Endothelial cell of umbilical vein (primary cell): ENCODE measurements at regions not wholly inside any gene's neighbourhood (a gene's known extent, or its start where the extent isn't known, plus 50 kb on each side); places are given as distances from the start of the nearest gene placed in this dataset.

Experiments
- CTCF ChIP-seq, 2 donors: IDR thresholded peaks; 1 replicate in 1 of 2; 2 replicates in 1 of 2; pipeline ENCODE4 v1.5.1; 2011; ENCODE audit warnings: low read length in 2 of 2, mild to moderate bottlenecking in 2 of 2, moderate library complexity in 2 of 2, control low read depth in 1 of 2, inconsistent platforms in 1 of 2, low read depth in 1 of 2; ENCODE audit not compliant: insufficient read depth in 1 of 2; ENCODE audit errors: extremely low read depth in 1 of 2
- EZH2 ChIP-seq: IDR thresholded peaks from 2 replicates; pipeline ENCODE4 v1.6.1; 2012; ENCODE audit warnings: borderline replicate concordance, low read depth, mild to moderate bottlenecking, moderate library complexity, low read length, inconsistent platforms; ENCODE audit not compliant: severe bottlenecking
- GATA2 ChIP-seq: IDR thresholded peaks from 2 replicates; pipeline ENCODE4 v1.7.0; 2011; ENCODE audit warnings: low read depth, mild to moderate bottlenecking, moderate library complexity, mixed read lengths, low read length; ENCODE audit not compliant: insufficient read length, insufficient read depth
- MAX ChIP-seq: IDR thresholded peaks from 2 replicates; pipeline ENCODE4 v1.6.1; 2011; ENCODE audit not compliant: insufficient read depth, insufficient read length
- POLR2A ChIP-seq: IDR thresholded peaks from 2 replicates; pipeline ENCODE4 v1.6.1; 2012; ENCODE audit warnings: low read depth, mild to moderate bottlenecking, control low read depth, low read length
- POLR2AphosphoS5 ChIP-seq: IDR thresholded peaks from 2 replicates; pipeline ENCODE4 v1.6.1; 2012; ENCODE audit warnings: low read depth, mild to moderate bottlenecking, control low read depth, low read length, moderate library complexity; ENCODE audit not compliant: insufficient read depth

GRCh38 chr2:21194147-21194546, 70.4 kb downstream of the TDRD15 start:
- TF ChIP-seq CTCF (IDR thresholded peaks at IDR 0.05; ENCODE audit: extremely low read depth in 1 of 2, insufficient read depth in 1 of 2, low read depth in 1 of 2, low read length in 2 of 2) (no peak), MAX (no peak), POLR2AphosphoS5 (no peak), EZH2 (no peak), POLR2A (no peak), GATA2 (no peak)
